NB4 (cell line): ENCODE measurements at regions not wholly inside any gene's neighbourhood (a gene's known extent, or its start where the extent isn't known, plus 50 kb on each side); places are given as distances from the start of the nearest gene placed in this dataset.
A peak's percentile ranks its signal among the peaks of the same experiment; 100 is the strongest.

Experiments used
- DNase-seq: peaks from one replicate; pipeline ENCODE4 v3.0.0; 2010; ENCODE audit warnings: low read depth
- H3K4me3 ChIP-seq: one replicate; pipeline ENCODE4 v1.5.1; 2011; ENCODE audit warnings: mild to moderate bottlenecking, low read depth, low read length, moderate library complexity
- MAX ChIP-seq: IDR thresholded peaks from 2 replicates; pipeline ENCODE4 v1.6.1; 2011; ENCODE audit warnings: low read depth, low read length
- MYC ChIP-seq: IDR thresholded peaks from 2 replicates; pipeline ENCODE4 v1.6.1; 2011; ENCODE audit warnings: low read depth, low read length
- POLR2A ChIP-seq: IDR thresholded peaks from 2 replicates; pipeline ENCODE4 v1.6.1; 2011; ENCODE audit warnings: mild to moderate bottlenecking; ENCODE audit not compliant: insufficient read length; ENCODE audit errors: extremely low read depth
- TF ChIP-seq, protein P1 (sequence below): IDR thresholded peaks from one replicate; pipeline ENCODE4 v1.5.1; 2012; ENCODE audit warnings: low read depth, low read length

- DNase-seq: peak; percentile 72
Measured at GRCh38 chrX:140057001-140057411, 91.7 kb upstream of the CXorf66 start.

GRCh38 chrX:140053846-140054245 lies 88.5 kb upstream of the CXorf66 start:
- no peak for DNase-seq
- H3K4me3 ChIP-seq: no peak overlapping the region
- TF ChIP-seq, protein P1, sequence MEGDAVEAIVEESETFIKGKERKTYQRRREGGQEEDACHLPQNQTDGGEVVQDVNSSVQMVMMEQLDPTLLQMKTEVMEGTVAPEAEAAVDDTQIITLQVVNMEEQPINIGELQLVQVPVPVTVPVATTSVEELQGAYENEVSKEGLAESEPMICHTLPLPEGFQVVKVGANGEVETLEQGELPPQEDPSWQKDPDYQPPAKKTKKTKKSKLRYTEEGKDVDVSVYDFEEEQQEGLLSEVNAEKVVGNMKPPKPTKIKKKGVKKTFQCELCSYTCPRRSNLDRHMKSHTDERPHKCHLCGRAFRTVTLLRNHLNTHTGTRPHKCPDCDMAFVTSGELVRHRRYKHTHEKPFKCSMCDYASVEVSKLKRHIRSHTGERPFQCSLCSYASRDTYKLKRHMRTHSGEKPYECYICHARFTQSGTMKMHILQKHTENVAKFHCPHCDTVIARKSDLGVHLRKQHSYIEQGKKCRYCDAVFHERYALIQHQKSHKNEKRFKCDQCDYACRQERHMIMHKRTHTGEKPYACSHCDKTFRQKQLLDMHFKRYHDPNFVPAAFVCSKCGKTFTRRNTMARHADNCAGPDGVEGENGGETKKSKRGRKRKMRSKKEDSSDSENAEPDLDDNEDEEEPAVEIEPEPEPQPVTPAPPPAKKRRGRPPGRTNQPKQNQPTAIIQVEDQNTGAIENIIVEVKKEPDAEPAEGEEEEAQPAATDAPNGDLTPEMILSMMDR: no peak
- TF ChIP-seq MAX: no peak
- no peak for TF ChIP-seq POLR2A
- no peak for TF ChIP-seq MYC

More at GRCh38 chrX:140057001-140057411, 91.7 kb upstream of the CXorf66 start:
- TF ChIP-seq, protein P1: peak; percentile 68
- no peak for TF ChIP-seq MAX
- no peak overlapping the region for H3K4me3 ChIP-seq

- TF ChIP-seq POLR2A: no peak
- no peak for TF ChIP-seq MAX
- TF ChIP-seq, protein P1: peak; percentile 21
- no peak for TF ChIP-seq MYC
- DNase-seq: peak; percentile 4
- H3K4me3 ChIP-seq: no peak overlapping the region
Measured at GRCh38 chrX:140050906-140051305, 85.6 kb upstream of the CXorf66 start.

DNA sequence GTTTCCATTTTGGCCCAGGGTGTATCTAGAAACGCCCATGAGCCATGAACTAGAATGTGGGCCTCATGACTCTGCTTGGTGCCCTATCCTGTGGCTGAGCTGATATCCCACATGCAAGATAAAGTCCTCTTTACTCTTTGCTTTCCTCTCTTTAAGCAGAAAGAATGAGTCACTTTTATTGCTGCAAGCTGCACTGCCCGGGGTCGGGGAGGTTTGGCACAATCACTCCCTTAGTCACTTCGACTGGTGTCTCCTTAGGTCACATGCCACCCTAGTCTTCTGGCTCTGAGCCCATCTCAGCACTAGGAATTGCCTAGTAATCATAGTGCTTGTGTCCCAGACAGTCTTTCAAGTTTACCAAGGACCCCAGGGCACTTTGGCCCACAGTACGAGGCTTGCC lies 75.1 kb upstream of the CXorf66 start:
- TF ChIP-seq MYC: no peak
- no peak for TF ChIP-seq POLR2A
- TF ChIP-seq, protein P1: no peak
- no peak for TF ChIP-seq MAX
- peak; percentile 4 for DNase-seq

GRCh38 chrX:140038842-140039241 lies 73.5 kb upstream of the CXorf66 start:
- H3K4me3 ChIP-seq: no peak overlapping the region
- TF ChIP-seq MAX: no peak
- TF ChIP-seq, protein P1: no peak
- no peak for TF ChIP-seq POLR2A
- TF ChIP-seq MYC: no peak
- no peak for DNase-seq

More for the DNA sequence above, 75.1 kb upstream of the CXorf66 start:
- no peak overlapping the region for H3K4me3 ChIP-seq

DNA sequence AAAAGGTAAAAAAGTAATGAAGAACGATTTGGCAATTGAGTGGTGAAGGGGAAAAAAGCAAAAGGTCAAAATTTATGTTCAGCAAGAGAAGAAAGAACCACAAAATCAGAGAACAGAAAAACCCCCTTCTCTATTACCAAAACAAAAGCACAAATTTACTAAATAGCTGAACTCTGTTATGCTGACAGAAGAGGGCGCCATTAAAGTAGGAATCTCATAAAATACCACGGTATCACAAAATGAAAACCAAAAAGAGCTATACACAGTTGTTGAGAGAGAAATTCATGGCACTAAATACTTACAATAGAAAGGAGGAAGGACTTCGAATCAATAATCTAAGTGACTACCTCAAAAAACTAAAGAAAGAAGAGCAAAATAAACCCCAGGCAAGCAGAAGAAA lies 69.6 kb upstream of the CXorf66 start:
- TF ChIP-seq, protein P1: no peak
- no peak for TF ChIP-seq MYC
- no peak for TF ChIP-seq MAX
- TF ChIP-seq POLR2A: no peak
- no peak overlapping the region for H3K4me3 ChIP-seq
- DNase-seq: peak; percentile 4
